Psoas muscle (tissue), 7 donors: ENCODE measurements at regions not wholly inside any gene's neighbourhood (a gene's known extent, or its start where the extent isn't known, plus 50 kb on each side); places are given as distances from the start of the nearest gene placed in this dataset.

Experiments used
- ATAC-seq, 4 donors: fragments of 200-7000 bp; cut with Tn5 transposase; one replicate each; pipeline ENCODE4 v1.9.1; 2020; ENCODE audit warnings: moderate library complexity in 3 of 4, mild to moderate bottlenecking in 2 of 4
- DNase-seq, 2 donors: peaks; one replicate each; pipeline ENCODE4 v3.0.0-alpha.2; 2020
- H3K27ac ChIP-seq: fragments of 200-600 bp; one replicate; pipeline ENCODE4 v1.8.0; 2022
- H3K27me3 ChIP-seq, 3 donors: fragments of 200-600 bp in 1 of 3; one replicate each; pipeline versions ENCODE4 v1.6.1 to v1.8.0; 2013 to 2022; ENCODE audit warnings: low read length in 2 of 3, mild to moderate bottlenecking in 2 of 3, moderate library complexity in 1 of 3; ENCODE audit not compliant: insufficient read depth in 3 of 3
- H3K36me3 ChIP-seq, 2 donors: fragments of 200-600 bp in 1 of 2; one replicate each; pipeline versions ENCODE4 v1.6.1 to v1.8.0; 2013 to 2022; ENCODE audit warnings: low read depth in 1 of 2, mild to moderate bottlenecking in 1 of 2, moderate library complexity in 1 of 2; ENCODE audit not compliant: insufficient read depth in 1 of 2
- H3K4me1 ChIP-seq: fragments of 200-600 bp; one replicate; pipeline ENCODE4 v1.8.0; 2022
- H3K4me3 ChIP-seq: fragments of 200-600 bp; one replicate; pipeline ENCODE4 v1.8.0; 2022; ENCODE audit warnings: mild to moderate bottlenecking
- H3K9me3 ChIP-seq: fragments of 200-600 bp; one replicate; pipeline ENCODE4 v1.8.0; 2022
- WGBS, 3 donors: extraction: QIAGEN DNeasy Blood & Tissue Kit; methylation state at CpG; one replicate each; pipeline versions ENCODE4 v1.1.6 to v1.1.7; 2013; 5-methylcytosine and 5-hydroxymethylcytosine counted together
- intact Hi-C, 2 donors: fragments of 100-400 bp; cut with DNase I; formaldehyde crosslinking; loops; one replicate each; pipeline versions ENCODE4 v1.11.0 to v1.14.2; 2022
- TF ChIP-seq, protein P1 (sequence below): fragments of 200-600 bp; IDR thresholded peaks from one replicate; pipeline ENCODE4 v1.8.0; 2022; ENCODE audit warnings: antibody characterized with exemption
- donor health status: healthy with polysubstance abuse.
- donor health status: DM: no; HTN: no; CAD: no; lungs with moderate emphysema.
- donor health status: Bipolar disorder and iron deficiency.
- donor health status: healthy.
- donor health status: DM: yes; HTN: yes; CAD: no.
- donor health status: DM: no; HTN: no; CAD: no.
- donor health status: DM: yes; HTN: yes; CAD: no.

DNA sequence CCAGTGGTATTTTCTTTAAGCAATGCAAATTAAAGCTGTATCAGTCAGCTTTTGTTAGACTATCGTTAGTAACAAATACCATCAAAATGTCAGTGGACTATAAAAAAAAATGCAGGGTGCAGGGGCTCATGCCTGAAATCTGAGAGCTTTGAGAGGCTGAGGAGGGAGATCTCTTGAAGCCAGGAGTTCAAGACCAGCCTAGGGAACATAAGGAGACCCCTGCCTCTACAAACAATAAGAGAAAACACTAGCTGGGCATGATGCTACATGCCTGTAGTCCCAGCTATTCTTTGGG, 253.7 kb downstream of the MYCN start:
- no peaks in the 10 kb centered on the region for H3K36me3 ChIP-seq
- ATAC-seq (no peak), DNase-seq (no peak)
- H3K27ac ChIP-seq, result no peak overlapping the region
- 97% methylated on average over 1 of the region's 1 CpG for WGBS, 3 donors
- TF ChIP-seq, protein P1, sequence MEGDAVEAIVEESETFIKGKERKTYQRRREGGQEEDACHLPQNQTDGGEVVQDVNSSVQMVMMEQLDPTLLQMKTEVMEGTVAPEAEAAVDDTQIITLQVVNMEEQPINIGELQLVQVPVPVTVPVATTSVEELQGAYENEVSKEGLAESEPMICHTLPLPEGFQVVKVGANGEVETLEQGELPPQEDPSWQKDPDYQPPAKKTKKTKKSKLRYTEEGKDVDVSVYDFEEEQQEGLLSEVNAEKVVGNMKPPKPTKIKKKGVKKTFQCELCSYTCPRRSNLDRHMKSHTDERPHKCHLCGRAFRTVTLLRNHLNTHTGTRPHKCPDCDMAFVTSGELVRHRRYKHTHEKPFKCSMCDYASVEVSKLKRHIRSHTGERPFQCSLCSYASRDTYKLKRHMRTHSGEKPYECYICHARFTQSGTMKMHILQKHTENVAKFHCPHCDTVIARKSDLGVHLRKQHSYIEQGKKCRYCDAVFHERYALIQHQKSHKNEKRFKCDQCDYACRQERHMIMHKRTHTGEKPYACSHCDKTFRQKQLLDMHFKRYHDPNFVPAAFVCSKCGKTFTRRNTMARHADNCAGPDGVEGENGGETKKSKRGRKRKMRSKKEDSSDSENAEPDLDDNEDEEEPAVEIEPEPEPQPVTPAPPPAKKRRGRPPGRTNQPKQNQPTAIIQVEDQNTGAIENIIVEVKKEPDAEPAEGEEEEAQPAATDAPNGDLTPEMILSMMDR, result no peak
- H3K4me3 ChIP-seq, result no peak overlapping the region
- no peaks in the 10 kb centered on the region for H3K27me3 ChIP-seq
- no peaks in the 10 kb centered on the region for H3K4me1 ChIP-seq
- no peaks in the 10 kb centered on the region for H3K9me3 ChIP-seq
- intact Hi-C loops, result no loop called here

DNA sequence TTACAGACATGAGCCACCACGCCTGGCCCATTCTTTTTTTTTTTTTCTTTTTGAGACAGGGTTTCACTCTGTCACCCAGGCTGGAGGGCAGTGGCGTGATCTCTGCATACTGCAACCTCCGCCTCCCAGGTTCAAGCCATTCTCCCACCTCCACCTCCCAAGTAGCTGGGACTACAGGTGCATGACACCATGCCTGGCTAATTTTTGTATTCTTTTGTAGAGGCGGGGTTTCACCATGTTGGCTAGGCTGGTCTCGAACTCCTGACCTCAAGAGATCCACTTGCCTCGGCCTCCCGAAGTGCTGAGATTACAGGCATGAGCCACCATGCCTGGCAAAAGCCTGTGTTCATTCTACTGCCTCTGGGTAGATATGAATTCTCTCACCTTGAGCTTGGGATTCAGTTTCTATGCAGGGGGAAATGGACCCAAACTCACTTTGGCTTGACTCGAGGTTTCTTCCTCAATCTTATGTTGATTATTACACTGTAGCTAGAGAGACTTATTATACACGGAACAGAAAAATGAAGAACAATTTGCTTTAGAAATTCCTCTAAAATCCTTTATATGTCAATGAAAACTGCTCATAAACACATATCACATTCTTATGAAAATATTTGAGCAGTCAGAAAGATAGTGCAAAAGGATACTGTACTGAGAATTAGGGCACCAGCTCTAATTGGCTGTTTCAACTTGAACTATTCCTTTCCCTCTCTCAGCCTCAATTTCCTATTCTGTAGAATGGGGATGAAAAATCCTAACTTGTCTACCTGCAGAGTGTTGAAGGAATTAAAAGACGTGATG, 252.3 kb downstream of the MYCN start:
- Histone ChIP-seq H3K4me3 (no peak overlapping the region), H3K36me3 (no peaks in the 10 kb centered on the region), H3K27me3 (no peaks in the 10 kb centered on the region), H3K27ac (no peak overlapping the region), H3K4me1 (no peaks in the 10 kb centered on the region), H3K9me3 (no peaks in the 10 kb centered on the region)
- no peak for ATAC-seq
- intact Hi-C loops, result no loop called here
- 87 to 92% (median 87%) methylated on average over 10 of the region's 10 CpGs for WGBS, 3 donors
- TF ChIP-seq, protein P1, result no peak
- DNase-seq, result no peak

DNA sequence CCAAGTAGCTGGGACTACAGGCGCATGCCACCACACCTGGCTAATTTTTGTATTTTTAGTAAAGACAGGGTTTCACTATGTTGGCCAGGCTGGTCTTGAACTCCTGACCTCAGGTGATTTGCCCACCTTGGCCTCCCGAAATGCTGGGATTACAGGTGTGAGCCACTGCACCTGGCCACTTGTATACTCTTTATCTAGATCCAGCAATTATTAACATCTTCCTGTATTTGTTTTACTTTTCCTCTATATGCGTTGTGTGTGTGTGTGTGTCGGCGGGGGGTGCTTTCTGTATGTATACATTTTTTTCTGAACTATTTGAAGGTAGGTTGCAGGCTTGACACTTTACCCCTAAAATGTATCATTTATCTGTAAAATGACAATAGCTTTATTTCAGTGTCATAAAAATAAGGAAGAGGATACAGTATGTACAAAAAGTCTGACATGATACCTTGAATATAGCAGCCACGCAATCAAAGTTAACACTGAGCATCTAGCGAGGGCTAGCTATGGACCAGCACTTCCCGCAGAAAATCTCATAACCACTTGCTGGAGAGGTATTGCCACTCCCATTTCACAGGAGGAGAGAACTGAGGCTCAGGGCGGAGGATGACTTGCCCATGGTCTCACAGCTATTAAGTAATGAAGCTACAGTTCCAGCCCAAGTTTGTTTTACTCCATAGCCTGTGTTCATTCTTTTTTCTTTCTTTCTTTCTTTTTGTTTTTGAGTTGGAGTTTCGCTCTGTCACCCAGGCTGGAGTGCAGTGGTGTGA, 251.3 kb downstream of the MYCN start:
- WGBS, 3 donors, result 89 to 94% (median 93%) methylated on average over 10 of the region's 10 CpGs
- TF ChIP-seq, protein P1, result no peak
- ATAC-seq, result no peak

DNA sequence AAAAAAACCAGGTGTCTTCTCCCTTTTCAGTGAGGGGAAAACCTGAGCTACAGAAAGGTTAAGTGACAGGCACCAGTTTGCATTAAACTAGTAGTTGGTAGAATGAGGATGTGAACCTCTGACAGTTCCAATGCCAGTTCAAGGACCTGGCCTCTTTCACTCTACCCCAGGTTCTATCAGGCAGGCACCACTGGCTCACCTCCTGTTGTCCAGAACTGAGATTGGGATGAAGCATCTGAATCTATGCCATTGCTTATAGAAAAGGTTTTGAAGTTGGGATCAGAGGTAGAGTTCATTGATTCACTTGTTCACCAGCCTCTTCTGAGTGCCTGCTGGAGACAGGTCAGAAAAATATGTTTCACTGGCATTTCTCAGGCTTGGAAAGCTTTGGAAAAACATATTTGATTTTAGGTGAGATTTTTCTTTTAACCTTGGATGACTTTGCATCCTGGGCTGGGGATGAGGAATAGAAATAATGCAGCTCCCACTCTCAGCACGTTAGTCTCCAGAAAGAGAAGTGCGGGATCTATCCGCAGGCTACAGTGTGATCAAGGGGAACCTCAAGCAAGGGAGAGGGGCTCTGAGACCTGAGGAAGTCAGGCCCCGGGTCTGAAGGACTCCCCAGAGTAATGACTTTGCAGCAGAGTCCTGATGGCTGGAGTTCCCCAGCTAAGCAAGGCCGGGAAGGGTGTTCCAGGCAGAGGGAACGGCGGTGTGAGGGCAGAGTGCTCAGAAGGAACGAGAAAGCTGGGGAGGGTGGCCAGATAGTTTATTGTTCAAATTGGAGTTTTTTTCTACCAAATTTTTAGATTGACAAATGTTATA, 250.3 kb downstream of the MYCN start:
- Histone ChIP-seq H3K4me1 (no peaks in the 10 kb centered on the region), H3K4me3 (no peak overlapping the region), H3K9me3 (no peaks in the 10 kb centered on the region), H3K27ac (no peak overlapping the region), H3K27me3 (no peaks in the 10 kb centered on the region), H3K36me3 (no peaks in the 10 kb centered on the region)
- TF ChIP-seq, protein P1, result no peak
- intact Hi-C loops, result no loop called here
- 79 to 86% (median 80%) methylated on average over 8 of the region's 8 CpGs for WGBS, 3 donors
- no peak for ATAC-seq
- no peak for DNase-seq

More for the DNA sequence above, 251.3 kb downstream of the MYCN start:
- Histone ChIP-seq H3K36me3 (no peaks in the 10 kb centered on the region), H3K4me1 (no peaks in the 10 kb centered on the region), H3K27me3 (no peaks in the 10 kb centered on the region), H3K27ac (no peak overlapping the region), H3K9me3 (no peaks in the 10 kb centered on the region), H3K4me3 (no peak overlapping the region)
- no peak for DNase-seq
- intact Hi-C loops, result no loop called here
